Muscle layer of colon (tissue), 2 donors: ENCODE measurements at regions not wholly inside any gene's neighbourhood (a gene's known extent, or its start where the extent isn't known, plus 50 kb on each side); places are given as distances from the start of the nearest gene placed in this dataset.
"Not testable (repeated sequence)": the region's sequence is repeated elsewhere in the genome, so short reads cannot be mapped to it uniquely, and the experiment has no call there.

Experiments used
- H3K27ac ChIP-seq: one replicate; pipeline ENCODE4 v1.7.0; 2013; ENCODE audit warnings: low read depth, mild to moderate bottlenecking, low read length, moderate library complexity
- H3K27me3 ChIP-seq, 2 donors: one replicate each; pipeline ENCODE4 v1.7.0; 2013; ENCODE audit warnings: low read length in 2 of 2, mild to moderate bottlenecking in 2 of 2; ENCODE audit not compliant: insufficient read depth in 2 of 2, control insufficient read depth in 1 of 2
- H3K36me3 ChIP-seq: one replicate; pipeline ENCODE4 v1.7.0; 2013; ENCODE audit warnings: mild to moderate bottlenecking, low read length; ENCODE audit not compliant: insufficient read depth
- H3K4me1 ChIP-seq: one replicate; pipeline ENCODE4 v1.7.0; 2013; ENCODE audit warnings: mild to moderate bottlenecking, low read length; ENCODE audit not compliant: insufficient read depth
- H3K4me3 ChIP-seq, 2 donors: one replicate each; pipeline ENCODE4 v1.7.0; 2013; ENCODE audit warnings: low read length in 2 of 2, low read depth in 1 of 2, mild to moderate bottlenecking in 1 of 2, moderate library complexity in 1 of 2
- H3K9ac ChIP-seq: one replicate; pipeline ENCODE4 v1.7.0; 2013; ENCODE audit warnings: low read length
- H3K9me3 ChIP-seq: one replicate; pipeline ENCODE4 v1.7.0; 2013; ENCODE audit warnings: mild to moderate bottlenecking, low read length
- donor health status: abdominal sarcoma.
- donor health status: Adenocarcinoma of cecum.

GRCh38 chr21:36231444-36231843 is 74.8 kb downstream of the DOP1B start:
- H3K36me3 ChIP-seq, result peaks cover 23% of the 10 kb centered on the region
- H3K4me1 ChIP-seq, H3K27me3 ChIP-seq, H3K9me3 ChIP-seq, H3K4me3 ChIP-seq, H3K9ac ChIP-seq, H3K27ac ChIP-seq: not testable (repeated sequence)

GRCh38 chr21:36232641-36233040 is 76.0 kb downstream of the DOP1B start:
- peaks cover 27% of the 10 kb centered on the region for H3K36me3 ChIP-seq
- H3K27ac ChIP-seq, result no peak overlapping the region
- no peaks in the 10 kb centered on the region for H3K27me3 ChIP-seq
- no peaks in the 10 kb centered on the region for H3K9me3 ChIP-seq
- H3K4me1 ChIP-seq, result peaks cover 3% of the 10 kb centered on the region
- no peak overlapping the region for H3K9ac ChIP-seq
- H3K4me3 ChIP-seq, result no peak overlapping the region

- Histone ChIP-seq H3K4me3 (no peak overlapping the region), H3K9me3 (no peaks in the 10 kb centered on the region), H3K9ac (no peak overlapping the region), H3K4me1 (peaks cover 3% of the 10 kb centered on the region), H3K36me3 (peaks cover 25% of the 10 kb centered on the region), H3K27me3 (no peaks in the 10 kb centered on the region), H3K27ac (no peak overlapping the region)
These were observed 78.5 kb downstream of the DOP1B start for GRCh38 chr21:36235058-36235582.

- Histone ChIP-seq H3K9me3 (no peaks in the 10 kb centered on the region), H3K27me3 (no peaks in the 10 kb centered on the region), H3K4me3 (no peak overlapping the region), H3K36me3 (peaks cover 18% of the 10 kb centered on the region), H3K4me1 (peaks cover 3% of the 10 kb centered on the region), H3K9ac (no peak overlapping the region), H3K27ac (no peak overlapping the region)
These were observed 79.6 kb downstream of the DOP1B start for GRCh38 chr21:36236052-36236730.

- Histone ChIP-seq H3K9me3 (no peaks in the 10 kb centered on the region), H3K27ac (no peak overlapping the region), H3K9ac (no peak overlapping the region), H3K4me3 (no peak overlapping the region), H3K36me3 (peaks cover 14% of the 10 kb centered on the region), H3K27me3 (no peaks in the 10 kb centered on the region), H3K4me1 (peaks cover 3% of the 10 kb centered on the region)
These were observed 80.8 kb downstream of the DOP1B start for GRCh38 chr21:36237441-36237840.

- H3K27me3 ChIP-seq, result no peaks in the 10 kb centered on the region
- no peak overlapping the region for H3K4me3 ChIP-seq
- peaks cover under 1% of the 10 kb centered on the region for H3K4me1 ChIP-seq
- H3K9ac ChIP-seq, result no peak overlapping the region
- no peak overlapping the region for H3K27ac ChIP-seq
- H3K9me3 ChIP-seq, result no peaks in the 10 kb centered on the region
- peaks cover 11% of the 10 kb centered on the region for H3K36me3 ChIP-seq
These were observed 80.4 kb upstream of the MORC3 start for GRCh38 chr21:36239585-36239984.

GRCh38 chr21:36241717-36242116 is 78.3 kb upstream of the MORC3 start:
- Histone ChIP-seq H3K4me3 (no peak overlapping the region), H3K27ac (no peak overlapping the region), H3K27me3 (no peaks in the 10 kb centered on the region), H3K9me3 (no peaks in the 10 kb centered on the region), H3K4me1 (no peaks in the 10 kb centered on the region), H3K9ac (no peak overlapping the region), H3K36me3 (peaks cover 29% of the 10 kb centered on the region)

- no peak overlapping the region for H3K27ac ChIP-seq
- H3K4me3 ChIP-seq, result no peak overlapping the region
- H3K9me3 ChIP-seq, result no peaks in the 10 kb centered on the region
- H3K27me3 ChIP-seq, result no peaks in the 10 kb centered on the region
- no peaks in the 10 kb centered on the region for H3K4me1 ChIP-seq
- H3K36me3 ChIP-seq, result peaks cover 19% of the 10 kb centered on the region
- no peak overlapping the region for H3K9ac ChIP-seq
These were observed 74.9 kb upstream of the MORC3 start for GRCh38 chr21:36245115-36245514.

GRCh38 chr21:36245649-36246048 is 74.3 kb upstream of the MORC3 start:
- Histone ChIP-seq H3K36me3 (peaks cover 24% of the 10 kb centered on the region), H3K4me1 (no peaks in the 10 kb centered on the region), H3K4me3 (no peak overlapping the region), H3K9me3 (no peaks in the 10 kb centered on the region), H3K27ac (no peak overlapping the region), H3K9ac (no peak overlapping the region), H3K27me3 (no peaks in the 10 kb centered on the region)

- Histone ChIP-seq H3K9ac (no peak overlapping the region), H3K9me3 (no peaks in the 10 kb centered on the region), H3K36me3 (peaks cover 29% of the 10 kb centered on the region), H3K4me3 (no peak overlapping the region), H3K27me3 (no peaks in the 10 kb centered on the region), H3K27ac (no peak overlapping the region), H3K4me1 (no peaks in the 10 kb centered on the region)
These were observed 73.8 kb upstream of the MORC3 start for GRCh38 chr21:36246080-36246631.

GRCh38 chr21:36247316-36248010 is 72.5 kb upstream of the MORC3 start:
- H3K4me3 ChIP-seq, result no peak overlapping the region
- H3K27ac ChIP-seq, result no peak overlapping the region
- H3K36me3 ChIP-seq, result peaks cover 29% of the 10 kb centered on the region
- H3K4me1 ChIP-seq, result no peaks in the 10 kb centered on the region
- no peaks in the 10 kb centered on the region for H3K27me3 ChIP-seq
- H3K9ac ChIP-seq, result no peak overlapping the region
- H3K9me3 ChIP-seq, result no peaks in the 10 kb centered on the region
